ENCODE measurements at regions not wholly inside any gene's neighbourhood (a gene's known extent, or its start where the extent isn't known, plus 50 kb on each side); places are given as distances from the start of the nearest gene placed in this dataset.

- no peak overlapping the region for H3K27ac ChIP-seq
- TF ChIP-seq, protein P1, sequence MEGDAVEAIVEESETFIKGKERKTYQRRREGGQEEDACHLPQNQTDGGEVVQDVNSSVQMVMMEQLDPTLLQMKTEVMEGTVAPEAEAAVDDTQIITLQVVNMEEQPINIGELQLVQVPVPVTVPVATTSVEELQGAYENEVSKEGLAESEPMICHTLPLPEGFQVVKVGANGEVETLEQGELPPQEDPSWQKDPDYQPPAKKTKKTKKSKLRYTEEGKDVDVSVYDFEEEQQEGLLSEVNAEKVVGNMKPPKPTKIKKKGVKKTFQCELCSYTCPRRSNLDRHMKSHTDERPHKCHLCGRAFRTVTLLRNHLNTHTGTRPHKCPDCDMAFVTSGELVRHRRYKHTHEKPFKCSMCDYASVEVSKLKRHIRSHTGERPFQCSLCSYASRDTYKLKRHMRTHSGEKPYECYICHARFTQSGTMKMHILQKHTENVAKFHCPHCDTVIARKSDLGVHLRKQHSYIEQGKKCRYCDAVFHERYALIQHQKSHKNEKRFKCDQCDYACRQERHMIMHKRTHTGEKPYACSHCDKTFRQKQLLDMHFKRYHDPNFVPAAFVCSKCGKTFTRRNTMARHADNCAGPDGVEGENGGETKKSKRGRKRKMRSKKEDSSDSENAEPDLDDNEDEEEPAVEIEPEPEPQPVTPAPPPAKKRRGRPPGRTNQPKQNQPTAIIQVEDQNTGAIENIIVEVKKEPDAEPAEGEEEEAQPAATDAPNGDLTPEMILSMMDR (IDR thresholded peaks at IDR 0.05), result no peak
- no peak for TF ChIP-seq POLR2A (IDR thresholded peaks at IDR 0.05)
- intact Hi-C loops (cut with DNase I), result no loop called here
- H3K27me3 ChIP-seq, result no peaks in the 10 kb centered on the region
- H3K36me3 ChIP-seq, result no peaks in the 10 kb centered on the region
- 43 to 53% methylated on average over 3 of the region's 3 CpGs for WGBS, 2 donors
- no peaks in the 10 kb centered on the region for H3K4me1 ChIP-seq
- no peak for DNase-seq
- H3K4me3 ChIP-seq, result no peak overlapping the region
- peaks cover 0 to 6% (median 0%) of the 10 kb centered on the region in 3 donors for H3K9me3 ChIP-seq
These were observed 736.0 kb upstream of the LRRC4C start for GRCh38 chr11:42195289-42196013.

- 87% methylated on average over 6 of the region's 6 CpGs for WGBS, 2 donors
- intact Hi-C loops (cut with DNase I), result no loop called here
- TF ChIP-seq POLR2A (IDR thresholded peaks at IDR 0.05), result no peak
- TF ChIP-seq, protein P1 (IDR thresholded peaks at IDR 0.05), result no peak
These were observed 740.9 kb upstream of the LRRC4C start for GRCh38 chr11:42200311-42200710.

GRCh38 chr11:42201603-42202148 lies 742.2 kb upstream of the LRRC4C start:
- peaks cover 0 to 6% (median 0%) of the 10 kb centered on the region in 3 donors for H3K9me3 ChIP-seq
- TF ChIP-seq, protein P1 (IDR thresholded peaks at IDR 0.05), result no peak
- no peak for TF ChIP-seq POLR2A (IDR thresholded peaks at IDR 0.05)
- H3K4me1 ChIP-seq, result no peaks in the 10 kb centered on the region
- no peaks in the 10 kb centered on the region for H3K27me3 ChIP-seq
- 67 to 82% methylated on average over 6 of the region's 6 CpGs for WGBS, 2 donors
- no peak overlapping the region for H3K4me3 ChIP-seq
- intact Hi-C loops (cut with DNase I), result no loop called here
- no peak overlapping the region for H3K27ac ChIP-seq
- H3K36me3 ChIP-seq, result no peaks in the 10 kb centered on the region
- DNase-seq, result no peak

More at GRCh38 chr11:42200311-42200710, 740.9 kb upstream of the LRRC4C start:
- H3K4me1 ChIP-seq, result no peaks in the 10 kb centered on the region
- H3K36me3 ChIP-seq, result no peaks in the 10 kb centered on the region
- no peak overlapping the region for H3K4me3 ChIP-seq
- no peak overlapping the region for H3K27ac ChIP-seq
- DNase-seq, result no peak
- H3K27me3 ChIP-seq, result no peaks in the 10 kb centered on the region
- H3K9me3 ChIP-seq, result peaks cover 0 to 6% (median 0%) of the 10 kb centered on the region in 3 donors

- Histone ChIP-seq H3K27ac (no peak overlapping the region), H3K9me3 (no peaks in the 10 kb centered on the region), H3K4me1 (no peaks in the 10 kb centered on the region), H3K36me3 (no peaks in the 10 kb centered on the region), H3K4me3 (no peak overlapping the region), H3K27me3 (no peaks in the 10 kb centered on the region)
- intact Hi-C loops (cut with DNase I), result no loop called here
- WGBS, 2 donors, result no CpG with 5 or more reads among the region's 1 CpG
- no peak for DNase-seq
- TF ChIP-seq, protein P1 (IDR thresholded peaks at IDR 0.05), result no peak
- no peak for TF ChIP-seq POLR2A (IDR thresholded peaks at IDR 0.05)
These were observed 746.1 kb upstream of the LRRC4C start for GRCh38 chr11:42205518-42205917.

GRCh38 chr11:42225664-42226063 lies 766.2 kb upstream of the LRRC4C start:
- intact Hi-C loops (cut with DNase I), result no loop called here
- H3K4me3 ChIP-seq, result no peak overlapping the region
- no peaks in the 10 kb centered on the region for H3K36me3 ChIP-seq
- H3K27ac ChIP-seq, result no peak overlapping the region
- no peaks in the 10 kb centered on the region for H3K27me3 ChIP-seq
- H3K4me1 ChIP-seq, result no peaks in the 10 kb centered on the region
- no peak for TF ChIP-seq POLR2A (IDR thresholded peaks at IDR 0.05)
- TF ChIP-seq, protein P1 (IDR thresholded peaks at IDR 0.05), result no peak
- DNase-seq, result no peak
- H3K9me3 ChIP-seq, result no peaks in the 10 kb centered on the region

Measured in esophagus squamous epithelium (tissue), 5 donors.